ENCODE measurements at regions not wholly inside any gene's neighbourhood (a gene's known extent, or its start where the extent isn't known, plus 50 kb on each side); places are given as distances from the start of the nearest gene placed in this dataset.

GRCh38 chr13:91112924-91113277 lies 234.6 kb upstream of the MIR17HG start:
- intact Hi-C loops (cut with DNase I), result no loop called here
- Histone ChIP-seq H3K9me3 (no peaks in the 10 kb centered on the region), H3K36me3 (no peaks in the 10 kb centered on the region), H3K4me1 (ENCODE audit: insufficient read depth) (no peaks in the 10 kb centered on the region), H3K4me3 (no peak overlapping the region), H3K27ac (no peak overlapping the region), H3K27me3 (no peaks in the 10 kb centered on the region)
- no peak for TF ChIP-seq CTCF (IDR thresholded peaks at IDR 0.05)
- no peak for TF ChIP-seq EP300 (IDR thresholded peaks at IDR 0.05)
- TF ChIP-seq POLR2A (IDR thresholded peaks at IDR 0.05), result no peak
- WGBS, 3 donors, result 90 to 96% (median 93%) methylated on average over 1 of the region's 1 CpG
- DNase-seq, result no peak

- WGBS, 3 donors, result 74 to 83% (median 82%) methylated on average over 1 of the region's 1 CpG
- H3K4me1 ChIP-seq (ENCODE audit: insufficient read depth), result no peaks in the 10 kb centered on the region
- H3K4me3 ChIP-seq, result no peak overlapping the region
- H3K27ac ChIP-seq, result no peak overlapping the region
- no peaks in the 10 kb centered on the region for H3K27me3 ChIP-seq
- TF ChIP-seq POLR2A (IDR thresholded peaks at IDR 0.05) (no peak), CTCF (IDR thresholded peaks at IDR 0.05) (no peak), EP300 (IDR thresholded peaks at IDR 0.05) (no peak)
- intact Hi-C loops (cut with DNase I), result no loop called here
- no peak for DNase-seq
- H3K36me3 ChIP-seq, result no peaks in the 10 kb centered on the region
- no peaks in the 10 kb centered on the region for H3K9me3 ChIP-seq
Measured at GRCh38 chr13:91115776-91116175, 231.7 kb upstream of the MIR17HG start.

- Histone ChIP-seq H3K4me1 (ENCODE audit: insufficient read depth) (no peaks in the 10 kb centered on the region), H3K9me3 (no peaks in the 10 kb centered on the region), H3K27me3 (no peaks in the 10 kb centered on the region), H3K4me3 (no peak overlapping the region), H3K27ac (no peak overlapping the region), H3K36me3 (no peaks in the 10 kb centered on the region)
- no peak for DNase-seq
- TF ChIP-seq CTCF (IDR thresholded peaks at IDR 0.05) (no peak), EP300 (IDR thresholded peaks at IDR 0.05) (no peak), POLR2A (IDR thresholded peaks at IDR 0.05) (no peak)
- intact Hi-C loops (cut with DNase I), result no loop called here
- WGBS, 3 donors, result 10 to 34% (median 14%) methylated on average over 2 of the region's 2 CpGs
Measured at GRCh38 chr13:91117351-91117750, 230.1 kb upstream of the MIR17HG start.

GRCh38 chr13:91119643-91120042 lies 227.8 kb upstream of the MIR17HG start:
- Histone ChIP-seq H3K4me3 (no peak overlapping the region), H3K4me1 (ENCODE audit: insufficient read depth) (no peaks in the 10 kb centered on the region), H3K27me3 (no peaks in the 10 kb centered on the region), H3K36me3 (no peaks in the 10 kb centered on the region), H3K27ac (no peak overlapping the region), H3K9me3 (no peaks in the 10 kb centered on the region)
- DNase-seq, result no peak
- 74 to 91% (median 79%) methylated on average over 3 of the region's 3 CpGs for WGBS, 3 donors
- TF ChIP-seq POLR2A (IDR thresholded peaks at IDR 0.05) (no peak), EP300 (IDR thresholded peaks at IDR 0.05) (no peak), CTCF (IDR thresholded peaks at IDR 0.05) (no peak)
- intact Hi-C loops (cut with DNase I), result no loop called here

DNA sequence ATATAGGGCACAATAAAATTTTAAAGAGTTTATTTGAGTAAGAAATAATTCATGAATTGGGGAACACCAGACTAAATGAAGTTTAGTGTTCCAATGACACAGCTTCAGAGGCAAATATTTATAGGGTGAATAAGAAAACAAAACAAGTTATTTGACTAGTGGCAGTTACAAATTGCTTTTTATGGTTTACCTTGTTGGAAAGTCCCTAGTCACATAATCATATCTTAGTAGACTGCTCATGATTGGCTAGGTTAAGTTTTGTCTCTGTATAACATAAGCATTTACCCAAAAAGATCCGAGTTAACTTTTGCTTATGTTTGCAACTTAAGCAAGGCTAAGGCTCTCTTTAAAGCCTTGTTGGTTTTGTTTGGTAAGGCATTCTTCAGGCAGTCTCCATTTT lies 224.7 kb upstream of the MIR17HG start:
- intact Hi-C loops (cut with DNase I), result no loop called here
- H3K36me3 ChIP-seq, result no peaks in the 10 kb centered on the region
- no peak for TF ChIP-seq CTCF (IDR thresholded peaks at IDR 0.05)
- H3K27me3 ChIP-seq, result no peaks in the 10 kb centered on the region
- no peaks in the 10 kb centered on the region for H3K9me3 ChIP-seq
- H3K4me1 ChIP-seq (ENCODE audit: insufficient read depth), result no peaks in the 10 kb centered on the region
- WGBS, 3 donors, result 78 to 93% (median 82%) methylated on average over 1 of the region's 1 CpG
- no peak for DNase-seq
- H3K27ac ChIP-seq, result no peak overlapping the region
- H3K4me3 ChIP-seq, result no peak overlapping the region

Data from ovary (tissue), 7 donors.